ENCODE measurements at regions not wholly inside any gene's neighbourhood (a gene's known extent, or its start where the extent isn't known, plus 50 kb on each side); places are given as distances from the start of the nearest gene placed in this dataset.

DNA sequence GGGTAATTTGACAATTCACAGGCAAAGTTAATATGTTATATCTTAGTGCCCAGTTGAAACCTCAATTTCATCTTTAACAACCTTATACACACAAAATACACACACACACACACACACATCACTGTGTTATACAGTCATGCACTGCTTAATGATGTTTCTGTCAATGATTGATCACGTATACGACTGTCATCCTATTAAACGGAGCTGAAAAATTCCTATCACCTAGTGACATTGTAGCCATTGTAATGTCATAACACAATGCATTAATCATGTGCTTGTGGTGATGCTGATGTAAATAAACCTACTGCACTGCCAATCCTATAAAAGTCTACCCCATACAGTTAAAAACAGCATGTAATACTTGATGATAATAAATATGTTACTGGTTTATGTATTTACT lies 64.8 kb upstream of the HLA-E start:
- TF ChIP-seq, protein P1, sequence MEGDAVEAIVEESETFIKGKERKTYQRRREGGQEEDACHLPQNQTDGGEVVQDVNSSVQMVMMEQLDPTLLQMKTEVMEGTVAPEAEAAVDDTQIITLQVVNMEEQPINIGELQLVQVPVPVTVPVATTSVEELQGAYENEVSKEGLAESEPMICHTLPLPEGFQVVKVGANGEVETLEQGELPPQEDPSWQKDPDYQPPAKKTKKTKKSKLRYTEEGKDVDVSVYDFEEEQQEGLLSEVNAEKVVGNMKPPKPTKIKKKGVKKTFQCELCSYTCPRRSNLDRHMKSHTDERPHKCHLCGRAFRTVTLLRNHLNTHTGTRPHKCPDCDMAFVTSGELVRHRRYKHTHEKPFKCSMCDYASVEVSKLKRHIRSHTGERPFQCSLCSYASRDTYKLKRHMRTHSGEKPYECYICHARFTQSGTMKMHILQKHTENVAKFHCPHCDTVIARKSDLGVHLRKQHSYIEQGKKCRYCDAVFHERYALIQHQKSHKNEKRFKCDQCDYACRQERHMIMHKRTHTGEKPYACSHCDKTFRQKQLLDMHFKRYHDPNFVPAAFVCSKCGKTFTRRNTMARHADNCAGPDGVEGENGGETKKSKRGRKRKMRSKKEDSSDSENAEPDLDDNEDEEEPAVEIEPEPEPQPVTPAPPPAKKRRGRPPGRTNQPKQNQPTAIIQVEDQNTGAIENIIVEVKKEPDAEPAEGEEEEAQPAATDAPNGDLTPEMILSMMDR (IDR thresholded peaks at IDR 0.05): no peak
- no peak for TF ChIP-seq POLR2A (IDR thresholded peaks at IDR 0.05)
